Cardiac septum (tissue), 1 donor: ENCODE measurements at regions not wholly inside any gene's neighbourhood (a gene's known extent, or its start where the extent isn't known, plus 50 kb on each side); places are given as distances from the start of the nearest gene placed in this dataset.
"Not testable (repeated sequence)": the region's sequence is repeated elsewhere in the genome, so short reads cannot be mapped to it uniquely, and the experiment has no call there.

Experiments
- DNase-seq: peaks from one replicate; pipeline ENCODE4 v3.0.0-alpha.2; 2020; ENCODE audit warnings: low spot score
- intact Hi-C: fragments of 100-400 bp; cut with DNase I; formaldehyde crosslinking; loops from one replicate; pipeline ENCODE4 v1.14.0; 2022
- donor health status: DM: no; HTN: no; CAD: no.

DNA sequence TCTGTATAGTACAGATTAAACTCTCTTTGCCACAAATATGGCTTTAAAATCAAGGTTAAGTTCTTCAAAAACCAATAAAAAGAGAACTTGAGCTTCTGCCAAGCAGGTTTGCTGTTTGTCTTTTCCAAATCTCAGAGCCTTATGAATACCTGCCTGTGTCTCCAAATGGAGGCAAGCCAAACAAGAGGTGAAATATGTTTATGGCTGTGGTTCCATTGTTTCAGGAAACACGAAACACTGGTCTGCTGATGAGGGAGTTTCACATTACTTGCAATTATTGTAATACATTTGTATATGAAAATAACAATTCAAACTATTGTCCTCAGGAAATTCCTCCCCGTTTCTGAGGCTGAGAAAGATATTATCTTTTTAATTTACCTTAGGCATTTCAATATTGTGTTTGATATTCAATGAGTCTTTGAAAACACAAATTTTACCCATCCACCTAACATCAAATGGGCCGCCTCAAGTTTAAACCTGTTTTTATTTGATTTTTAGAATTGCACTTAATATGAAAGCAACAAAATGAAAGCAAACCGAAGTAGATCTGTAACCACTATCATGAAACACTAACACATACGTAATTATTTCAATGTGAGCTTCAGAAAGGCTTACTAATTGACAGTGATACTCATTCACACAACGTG lies 359.3 kb downstream of the HGF start:
- DNase-seq: no peak
- intact Hi-C loops: no loop called here

DNA sequence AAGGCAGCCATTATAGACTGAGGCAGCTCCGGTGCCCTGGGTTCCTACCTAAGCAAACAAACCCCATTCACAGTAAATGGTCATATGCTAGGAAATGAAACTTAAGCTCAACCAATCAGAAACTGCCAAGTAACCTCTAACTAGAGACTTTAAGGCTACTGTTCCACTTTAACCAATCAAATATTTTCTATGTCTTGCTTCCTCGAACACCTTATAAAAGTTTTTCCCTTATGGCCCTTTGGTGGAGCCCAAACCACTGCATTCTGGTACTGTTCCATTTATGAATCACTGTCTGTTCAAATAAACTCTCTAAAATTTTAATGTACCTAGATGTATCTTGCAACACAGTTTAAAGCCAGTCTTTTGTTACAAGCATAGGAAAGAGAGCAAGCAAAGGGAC lies 361.1 kb downstream of the HGF start:
- intact Hi-C loops: no loop called here
- DNase-seq: no peak

- intact Hi-C loops: no loop called here
Measured at GRCh38 chr7:81407094-81407493, 362.8 kb downstream of the HGF start.

DNA sequence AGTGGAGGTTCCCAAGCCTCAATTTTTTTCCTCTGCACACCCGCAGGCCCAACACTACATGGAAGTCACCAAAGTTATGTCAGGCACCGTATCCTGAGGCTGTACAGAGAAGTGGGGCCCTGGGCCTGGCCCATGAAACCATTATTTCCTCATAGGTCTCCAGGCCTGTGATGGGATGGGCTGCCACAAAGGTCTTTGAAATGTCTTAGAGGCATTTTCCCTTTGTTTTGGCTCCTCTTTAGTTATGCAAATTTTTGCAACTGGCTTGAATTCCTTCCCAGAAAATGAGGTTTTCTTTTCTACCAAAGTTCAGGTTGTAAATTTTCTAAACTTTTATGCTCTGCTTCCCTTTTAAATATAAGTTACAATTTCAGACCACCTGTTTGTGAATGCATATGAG lies 365.2 kb downstream of the HGF start:
- no peak for DNase-seq
- intact Hi-C loops: no loop called here

More at GRCh38 chr7:81407094-81407493, 362.8 kb downstream of the HGF start:
- no peak for DNase-seq

- intact Hi-C loops: no loop called here
- no peak for DNase-seq
Measured at GRCh38 chr7:81402227-81402626, 367.6 kb downstream of the HGF start.

- no peak for DNase-seq
- intact Hi-C loops: no loop called here
Measured at GRCh38 chr7:81399471-81399870, 370.4 kb downstream of the HGF start.

GRCh38 chr7:81394029-81394428 lies 375.8 kb downstream of the HGF start:
- intact Hi-C loops: no loop called here
- DNase-seq: no peak

DNA sequence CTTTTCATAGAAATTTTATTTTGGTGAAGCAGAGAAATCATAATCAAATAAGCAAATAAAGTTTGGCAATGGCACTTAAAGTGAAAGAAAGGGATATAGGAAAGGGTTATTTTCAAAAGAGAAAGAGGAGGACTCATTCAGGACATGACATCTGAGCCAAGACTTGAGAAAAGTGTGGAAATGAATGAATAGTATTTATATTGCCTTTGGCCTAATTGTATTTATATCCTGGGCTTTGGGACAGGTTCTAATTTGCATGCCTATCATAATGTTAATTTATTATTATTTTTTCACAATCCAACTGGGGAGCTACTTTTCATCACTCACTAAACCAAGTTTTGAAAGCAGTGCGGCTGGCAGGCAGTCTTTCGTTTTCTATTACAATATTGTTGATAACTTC lies 376.8 kb downstream of the HGF start:
- no peak for DNase-seq

GRCh38 chr7:81385370-81385769 lies 384.5 kb downstream of the HGF start:
- DNase-seq: no peak
- intact Hi-C loops: no loop called here

More for the DNA sequence above, 376.8 kb downstream of the HGF start:
- intact Hi-C loops: no loop called here

DNA sequence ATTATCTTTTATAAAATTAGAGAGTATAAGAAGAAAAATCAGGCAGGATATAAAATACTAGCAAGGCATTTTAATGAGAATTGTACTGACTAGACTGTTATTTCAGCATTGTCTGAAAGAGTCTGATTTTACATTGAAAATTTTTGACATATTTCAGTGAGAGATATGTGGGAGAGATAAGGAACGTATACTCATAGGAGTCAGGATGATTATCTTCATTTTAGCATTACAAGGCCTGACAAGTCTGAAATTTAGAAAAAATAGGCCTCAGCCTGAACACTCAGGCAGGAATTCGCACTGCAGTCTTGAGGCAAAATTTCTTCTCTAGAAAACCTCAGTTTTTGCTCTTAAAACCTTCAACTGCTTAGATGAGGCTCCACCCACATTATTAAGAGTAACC lies 386.0 kb downstream of the HGF start:
- DNase-seq: no peak
- intact Hi-C loops: no loop called here

- DNase-seq, intact Hi-C loops: not testable (repeated sequence)
Measured at GRCh38 chr7:81374641-81375040, 395.2 kb downstream of the HGF start.

DNA sequence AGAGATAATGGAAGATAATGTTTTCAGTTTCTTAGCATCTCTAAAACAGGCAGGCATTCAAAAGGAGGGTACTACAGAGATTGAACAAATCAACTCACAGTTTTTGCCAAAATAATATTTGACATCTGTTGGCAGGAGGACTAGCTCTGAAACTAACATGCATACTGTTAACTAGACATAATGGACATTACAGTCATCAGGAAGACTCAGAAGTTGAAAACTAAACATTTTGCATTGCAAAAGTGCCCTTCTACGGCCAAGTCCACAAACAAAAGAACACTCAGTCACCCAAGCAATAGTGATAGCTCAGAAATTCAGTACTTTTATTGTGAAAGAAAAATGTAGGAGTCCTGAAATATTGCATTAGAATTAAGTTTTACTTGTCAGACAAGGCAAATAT lies 399.0 kb downstream of the HGF start:
- no peak for DNase-seq
- intact Hi-C loops: no loop called here

DNA sequence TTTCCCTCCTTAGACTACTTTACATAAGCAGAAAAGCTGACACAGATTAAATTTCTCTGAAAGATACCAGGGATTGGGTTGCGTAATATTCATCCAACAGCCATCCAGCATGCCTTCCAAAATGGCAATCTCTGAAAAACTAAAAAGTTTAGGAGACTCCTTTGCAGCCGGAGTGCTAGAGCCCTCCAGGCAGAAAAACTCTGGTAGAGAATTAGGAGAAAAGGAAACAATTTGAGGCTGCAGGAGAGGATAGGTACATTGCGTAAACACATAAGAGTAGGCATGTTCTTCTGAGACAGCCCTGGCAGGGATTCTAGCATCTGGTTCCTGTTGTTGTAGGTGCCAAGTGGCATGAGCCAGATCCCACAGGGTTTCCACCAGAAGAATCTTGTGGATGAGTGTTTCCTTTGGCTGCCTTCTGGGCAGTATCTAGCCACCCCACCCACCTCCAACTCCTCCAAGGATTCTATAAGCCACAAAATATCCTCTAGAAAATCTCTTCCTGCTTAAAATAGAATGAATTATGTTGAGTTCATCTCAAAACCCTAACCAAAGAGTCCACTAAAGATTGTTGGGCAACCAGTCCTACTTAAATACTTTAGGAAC lies 402.4 kb downstream of the HGF start:
- intact Hi-C loops: no loop called here
- no peak for DNase-seq

GRCh38 chr7:81366546-81366945 lies 403.3 kb downstream of the HGF start:
- intact Hi-C loops: no loop called here
- DNase-seq: no peak

DNA sequence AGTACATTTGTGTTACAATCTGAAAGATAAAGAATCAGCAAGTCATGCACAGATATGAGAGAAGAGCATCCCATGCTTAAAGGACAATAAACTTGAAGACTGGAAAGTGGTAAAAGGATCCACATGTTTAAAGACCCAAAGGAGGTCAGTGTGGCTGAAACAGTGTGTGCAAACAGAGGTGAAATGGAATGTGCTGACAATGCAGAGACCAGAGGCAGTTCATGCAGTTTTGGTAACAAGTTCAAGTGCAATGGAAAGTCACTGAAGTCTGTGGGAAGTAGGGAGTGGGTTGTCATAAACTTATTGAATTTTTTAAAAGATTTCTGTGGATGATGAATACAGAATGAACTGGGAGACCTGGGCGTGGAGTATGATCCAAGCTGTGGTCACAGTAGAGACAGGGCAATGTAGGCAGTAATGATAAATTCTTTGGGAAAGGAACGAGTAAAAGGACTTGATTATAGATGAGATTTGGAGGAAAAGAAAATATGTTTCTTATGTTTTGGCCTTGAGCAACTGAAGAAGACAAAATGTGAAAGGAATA lies 408.0 kb downstream of the HGF start:
- intact Hi-C loops: no loop called here
- DNase-seq: no peak

GRCh38 chr7:81355911-81356310 lies 413.9 kb downstream of the HGF start:
- intact Hi-C loops: no loop called here
- DNase-seq: no peak

GRCh38 chr7:81349044-81349443 lies 420.8 kb downstream of the HGF start:
- intact Hi-C loops: no loop called here

DNA sequence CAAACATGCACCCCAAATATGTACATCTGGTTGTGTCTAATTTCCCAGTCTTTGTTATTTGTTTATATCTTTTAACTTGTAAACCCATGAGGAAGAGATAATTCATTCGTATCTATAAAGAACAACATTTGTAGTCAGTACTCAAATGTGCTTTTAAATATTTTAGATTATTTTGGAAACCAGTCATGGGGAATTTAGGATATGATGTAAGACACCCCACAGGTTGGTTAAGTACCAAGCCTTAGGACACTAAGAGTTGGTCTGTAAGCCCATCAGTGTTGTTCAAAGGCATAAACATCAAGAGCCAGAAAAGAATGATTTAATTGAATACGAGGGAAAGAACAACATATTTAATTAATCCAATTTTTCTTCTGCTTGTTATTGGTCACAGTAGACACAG lies 421.1 kb upstream of the SEMA3C start:
- intact Hi-C loops: no loop called here
- DNase-seq: no peak

More at GRCh38 chr7:81349044-81349443, 420.8 kb downstream of the HGF start:
- no peak for DNase-seq

DNA sequence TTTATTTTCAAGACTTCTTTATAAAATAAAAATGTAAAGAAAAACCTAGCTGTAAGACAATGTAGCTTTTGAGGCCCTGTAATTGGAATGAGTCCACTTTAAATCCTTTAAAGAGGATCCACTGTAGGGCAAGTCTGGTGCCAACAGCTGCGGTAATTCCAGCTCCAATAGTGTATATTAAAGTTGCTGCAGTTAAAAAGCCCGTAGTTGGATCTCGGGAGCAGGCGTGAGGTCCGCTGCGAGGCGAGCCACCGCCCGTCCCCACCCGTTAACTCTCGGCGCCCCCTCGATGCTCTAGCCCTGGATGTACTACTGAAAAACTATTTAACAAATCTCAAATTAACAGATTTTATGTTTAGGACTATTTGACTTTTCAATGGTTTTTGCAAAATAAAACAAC lies 414.7 kb upstream of the SEMA3C start:
- DNase-seq: no peak
- intact Hi-C loops: no loop called here

DNA sequence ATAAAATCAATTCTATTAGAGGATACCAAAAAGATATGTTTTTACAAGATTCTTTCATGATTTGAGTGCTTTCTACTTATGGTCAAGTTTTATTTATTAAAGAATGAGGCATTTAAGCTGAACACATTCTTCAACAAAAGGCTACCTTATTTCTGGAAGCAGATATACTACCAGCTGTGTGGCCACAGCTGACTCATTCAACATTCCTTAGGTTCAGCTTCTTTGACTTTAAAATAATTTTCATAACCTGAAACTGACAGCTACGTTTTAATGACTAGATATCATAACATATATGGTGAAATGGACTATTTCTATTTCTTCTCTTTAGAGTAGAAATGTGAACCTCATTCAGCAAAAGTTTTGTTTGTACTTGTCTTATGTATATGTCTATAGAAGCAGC lies 414.2 kb upstream of the SEMA3C start:
- no peak for DNase-seq
- intact Hi-C loops: no loop called here
